22Rv1 (cell line): ENCODE measurements at regions not wholly inside any gene's neighbourhood (a gene's known extent, or its start where the extent isn't known, plus 50 kb on each side); places are given as distances from the start of the nearest gene placed in this dataset.

Source experiments
- CTCF ChIP-seq: fragments of 450-650 bp; IDR thresholded peaks from 2 replicates; pipeline ENCODE4 v1.5.1; 2017; ENCODE audit warnings: mild to moderate bottlenecking
- ZFX ChIP-seq: fragments of 450-650 bp; IDR thresholded peaks from 2 replicates; pipeline ENCODE4 v1.6.1; 2017; ENCODE audit warnings: antibody characterized with exemption, borderline replicate concordance

GRCh38 chr16:9159839-9160550 lies 68.6 kb downstream of the HAPSTR1 start:
- peak; percentile 84 for TF ChIP-seq CTCF
- TF ChIP-seq ZFX: no peak
